ENCODE measurements at regions not wholly inside any gene's neighbourhood (a gene's known extent, or its start where the extent isn't known, plus 50 kb on each side); places are given as distances from the start of the nearest gene placed in this dataset.

DNA sequence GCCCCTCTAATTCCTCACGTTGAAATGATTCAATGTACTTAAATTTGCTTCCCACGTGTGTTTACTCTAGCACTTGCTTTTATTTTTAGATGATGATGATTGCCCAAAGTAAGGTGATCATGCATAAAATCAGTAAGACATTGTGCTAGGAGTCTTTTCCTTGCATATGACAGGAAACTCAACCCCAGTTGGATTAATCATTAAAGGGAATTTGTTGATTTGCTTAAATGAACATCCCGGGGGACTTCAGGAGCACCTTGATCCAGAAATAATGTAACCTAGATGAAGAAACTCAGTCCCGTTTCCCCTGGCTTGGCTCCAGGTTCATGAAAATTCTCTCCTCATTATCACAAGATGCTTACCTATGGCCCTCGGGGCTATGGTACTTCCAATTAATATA, 106.1 kb upstream of the STC2 start:
- TF ChIP-seq POLR2A (IDR thresholded peaks at IDR 0.05) (no peak), EP300 (IDR thresholded peaks at IDR 0.05) (no peak)

All from stomach (tissue), 4 donors.